Kidney (tissue), 13 donors: ENCODE measurements at regions not wholly inside any gene's neighbourhood (a gene's known extent, or its start where the extent isn't known, plus 50 kb on each side); places are given as distances from the start of the nearest gene placed in this dataset.

Source experiments
- DNase-seq, 5 donors: peaks; one replicate each; pipeline ENCODE4 v3.0.0-alpha.2; 2013 to 2020
- FAIRE-seq: peaks from 2 replicates; lab custom pipeline; 2012; peaks lifted over from hg19 to GRCh38; lab: Jason Lieb, UNC
- H3K27ac ChIP-seq, 2 donors: one replicate each; pipeline ENCODE4 v1.7.0; 2013; ENCODE audit warnings: low read depth in 2 of 2, low read length in 2 of 2, inconsistent platforms in 1 of 2
- H3K27me3 ChIP-seq: one replicate; pipeline ENCODE4 v1.7.1; 2013; ENCODE audit warnings: low read length, inconsistent platforms; ENCODE audit not compliant: control insufficient read depth, insufficient read depth
- H3K36me3 ChIP-seq, 3 donors: one replicate each; pipeline versions ENCODE4 v1.7.0 to v1.7.1; 2013; ENCODE audit warnings: low read length in 3 of 3, control low read depth in 1 of 3, inconsistent platforms in 1 of 3; ENCODE audit not compliant: insufficient read depth in 3 of 3, control insufficient read depth in 2 of 3
- H3K4me1 ChIP-seq, 3 donors: one replicate each; pipeline versions ENCODE4 v1.7.0 to v1.7.1; 2013; ENCODE audit warnings: low read length in 3 of 3, inconsistent platforms in 1 of 3, low read depth in 1 of 3; ENCODE audit not compliant: control insufficient read depth in 2 of 3, insufficient read depth in 2 of 3
- H3K4me3 ChIP-seq, 3 donors: one replicate each; pipeline versions ENCODE4 v1.7.0 to v1.8.1; 2013; ENCODE audit warnings: low read length in 3 of 3, control low read depth in 1 of 3, inconsistent platforms in 1 of 3
- H3K9ac ChIP-seq, 3 donors: one replicate each; pipeline versions ENCODE4 v1.7.0 to v1.7.1; 2013; ENCODE audit warnings: low read length in 3 of 3, control low read depth in 1 of 3, inconsistent platforms in 1 of 3
- H3K9me3 ChIP-seq, 3 donors: one replicate each; pipeline versions ENCODE4 v1.7.0 to v1.7.1; 2013; ENCODE audit warnings: low read length in 3 of 3, control low read depth in 1 of 3, inconsistent platforms in 1 of 3; ENCODE audit not compliant: control insufficient read depth in 2 of 3, insufficient read depth in 1 of 3
- intact Hi-C: fragments of 100-400 bp; cut with DNase I; formaldehyde crosslinking; loops from one replicate; pipeline ENCODE4 v1.11.1; 2022
- TF ChIP-seq, protein P1 (sequence below): IDR thresholded peaks from 3 replicates; pipeline ENCODE4 v1.5.1; 2012; ENCODE audit warnings: mild to moderate bottlenecking, moderate library complexity, borderline replicate concordance; ENCODE audit not compliant: insufficient read depth; ENCODE audit errors: extremely low read depth
- donor health status: control.
- donor health status: control.
- donor health status: control.
- donor health status: control.
- donor health status: control.
- donor health status: DM: yes; HTN: yes; CAD: no.
- donor health status: Normal renal cell carcinoma (clear cell type).

GRCh38 chr3:3686907-3687648 is 112.2 kb upstream of the LRRN1 start:
- Histone ChIP-seq H3K9ac (no peak overlapping the region), H3K27ac (no peak overlapping the region), H3K36me3 (no peaks in the 10 kb centered on the region), H3K9me3 (no peaks in the 10 kb centered on the region), H3K4me1 (no peaks in the 10 kb centered on the region), H3K27me3 (no peaks in the 10 kb centered on the region), H3K4me3 (no peak overlapping the region)
- FAIRE-seq = no peak
- intact Hi-C loops = no loop called here
- no peak for DNase-seq
- TF ChIP-seq, protein P1, sequence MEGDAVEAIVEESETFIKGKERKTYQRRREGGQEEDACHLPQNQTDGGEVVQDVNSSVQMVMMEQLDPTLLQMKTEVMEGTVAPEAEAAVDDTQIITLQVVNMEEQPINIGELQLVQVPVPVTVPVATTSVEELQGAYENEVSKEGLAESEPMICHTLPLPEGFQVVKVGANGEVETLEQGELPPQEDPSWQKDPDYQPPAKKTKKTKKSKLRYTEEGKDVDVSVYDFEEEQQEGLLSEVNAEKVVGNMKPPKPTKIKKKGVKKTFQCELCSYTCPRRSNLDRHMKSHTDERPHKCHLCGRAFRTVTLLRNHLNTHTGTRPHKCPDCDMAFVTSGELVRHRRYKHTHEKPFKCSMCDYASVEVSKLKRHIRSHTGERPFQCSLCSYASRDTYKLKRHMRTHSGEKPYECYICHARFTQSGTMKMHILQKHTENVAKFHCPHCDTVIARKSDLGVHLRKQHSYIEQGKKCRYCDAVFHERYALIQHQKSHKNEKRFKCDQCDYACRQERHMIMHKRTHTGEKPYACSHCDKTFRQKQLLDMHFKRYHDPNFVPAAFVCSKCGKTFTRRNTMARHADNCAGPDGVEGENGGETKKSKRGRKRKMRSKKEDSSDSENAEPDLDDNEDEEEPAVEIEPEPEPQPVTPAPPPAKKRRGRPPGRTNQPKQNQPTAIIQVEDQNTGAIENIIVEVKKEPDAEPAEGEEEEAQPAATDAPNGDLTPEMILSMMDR = no peak

DNA sequence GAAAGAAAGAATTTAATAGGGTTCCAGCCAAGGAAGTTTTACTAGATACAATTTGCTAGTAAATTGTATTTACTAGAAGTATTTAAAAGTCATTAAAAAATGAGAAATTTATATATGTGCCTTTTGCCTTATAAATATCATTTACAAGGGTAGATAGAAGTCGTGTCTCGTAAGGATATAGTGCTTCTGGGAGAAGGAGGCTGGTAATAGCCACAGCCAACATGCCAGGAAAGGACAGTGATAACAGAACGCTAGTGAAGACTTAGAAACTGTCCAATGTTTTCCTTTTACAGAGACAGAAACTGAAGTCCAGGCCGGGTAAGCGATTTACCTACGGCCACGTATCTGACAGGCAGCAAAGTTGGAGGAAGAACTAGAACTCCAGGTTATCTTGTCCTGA is 113.5 kb upstream of the LRRN1 start:
- no peaks in the 10 kb centered on the region for H3K36me3 ChIP-seq
- TF ChIP-seq, protein P1 = no peak
- no peak for DNase-seq
- H3K9me3 ChIP-seq = no peaks in the 10 kb centered on the region
- no peak for FAIRE-seq
- H3K27me3 ChIP-seq = no peaks in the 10 kb centered on the region
- no peak overlapping the region for H3K9ac ChIP-seq
- intact Hi-C loops = no loop called here
- H3K4me3 ChIP-seq = no peak overlapping the region
- H3K27ac ChIP-seq = no peak overlapping the region
- no peaks in the 10 kb centered on the region for H3K4me1 ChIP-seq

GRCh38 chr3:3683261-3683660 is 116.0 kb upstream of the LRRN1 start:
- Histone ChIP-seq H3K27ac (no peak overlapping the region), H3K4me3 (no peak overlapping the region), H3K9ac (no peak overlapping the region), H3K36me3 (no peaks in the 10 kb centered on the region), H3K9me3 (no peaks in the 10 kb centered on the region), H3K4me1 (no peaks in the 10 kb centered on the region), H3K27me3 (no peaks in the 10 kb centered on the region)
- TF ChIP-seq, protein P1 = no peak
- FAIRE-seq (no peak), DNase-seq (no peak)
- intact Hi-C loops = no loop called here
